MM.1S (cell line): ENCODE measurements at regions not wholly inside any gene's neighbourhood (a gene's known extent, or its start where the extent isn't known, plus 50 kb on each side); places are given as distances from the start of the nearest gene placed in this dataset.

Source experiments
- DNase-seq: peaks from one replicate; pipeline ENCODE4 v3.0.0-alpha.2; 2015
- H2AFZ ChIP-seq: fragments of 300-600 bp; sonication (generic); 2 replicates; pipeline ENCODE4 v1.6.0; 2016; ENCODE audit warnings: antibody characterized with exemption, low read length
- H3F3A ChIP-seq: fragments of 300-600 bp; sonication (generic); 2 replicates; pipeline ENCODE4 v1.6.1; 2016; ENCODE audit warnings: mild to moderate bottlenecking, antibody characterized with exemption, low read length, moderate library complexity, mixed read lengths; ENCODE audit not compliant: insufficient read depth
- H3K27ac ChIP-seq: fragments of 300-600 bp; sonication (generic); 2 replicates; pipeline ENCODE4 v1.5.1; 2016; ENCODE audit warnings: mild to moderate bottlenecking, low read length
- H3K27me3 ChIP-seq: fragments of 300-600 bp; sonication (generic); replicated peaks from 2 replicates; pipeline ENCODE4 v1.6.0; 2016; ENCODE audit warnings: low read length; ENCODE audit not compliant: insufficient read depth
- H3K36me3 ChIP-seq: fragments of 300-600 bp; sonication (generic); replicated peaks from 2 replicates; pipeline ENCODE4 v1.6.1; 2016; ENCODE audit warnings: mild to moderate bottlenecking, low read length, mixed read lengths; ENCODE audit not compliant: insufficient read depth
- H3K4me1 ChIP-seq: fragments of 300-600 bp; sonication (generic); 2 replicates; pipeline ENCODE4 v1.6.1; 2016; ENCODE audit warnings: low read length, mixed read lengths
- H3K4me2 ChIP-seq: fragments of 300-600 bp; sonication (generic); 2 replicates; pipeline ENCODE4 v1.6.0; 2016; ENCODE audit warnings: low read depth, low read length
- H3K4me3 ChIP-seq: fragments of 300-600 bp; sonication (generic); 2 replicates; pipeline ENCODE4 v1.5.1; 2016; ENCODE audit warnings: low read length, mixed read lengths
- H3K79me2 ChIP-seq: fragments of 300-600 bp; sonication (generic); 2 replicates; pipeline ENCODE4 v1.6.1; 2016; ENCODE audit warnings: mixed run types, low read length, mixed read lengths
- H3K9ac ChIP-seq: fragments of 300-600 bp; sonication (generic); 2 replicates; pipeline ENCODE4 v1.6.1; 2016; ENCODE audit warnings: low read length, mixed read lengths
- H3K9me2 ChIP-seq: fragments of 300-600 bp; sonication (generic); replicated peaks from 2 replicates; pipeline ENCODE4 v1.6.1; 2016; ENCODE audit warnings: mild to moderate bottlenecking, low read length, mixed read lengths; ENCODE audit not compliant: insufficient read depth
- H3K9me3 ChIP-seq: fragments of 300-600 bp; sonication (generic); replicated peaks from 2 replicates; pipeline ENCODE4 v1.6.1; 2016; ENCODE audit warnings: mild to moderate bottlenecking, low read length, mixed read lengths; ENCODE audit not compliant: insufficient read depth
- H4K20me1 ChIP-seq: fragments of 300-600 bp; sonication (generic); 2 replicates; pipeline ENCODE4 v1.6.1; 2016; ENCODE audit warnings: mild to moderate bottlenecking, low read length, moderate library complexity, mixed read lengths; ENCODE audit not compliant: insufficient read depth
- EZH2 ChIP-seq: fragments of 300-600 bp; sonication (generic); optimal IDR thresholded peaks from 2 replicates; pipeline ENCODE3; 2017; ENCODE audit warnings: low read depth, mild to moderate bottlenecking, antibody characterized with exemption, low read length, mixed read lengths
- EZH2phosphoT487 ChIP-seq: fragments of 300-600 bp; sonication (generic); IDR thresholded peaks from 2 replicates; pipeline ENCODE4 v1.6.1; 2018; ENCODE audit warnings: antibody characterized with exemption, low read length
- TF ChIP-seq, protein P1 (sequence below): fragments of 300-600 bp; sonication (generic); IDR thresholded peaks from 2 replicates; pipeline ENCODE4 v1.5.1; 2016; ENCODE audit warnings: antibody characterized with exemption, low read length, mixed read lengths

DNA sequence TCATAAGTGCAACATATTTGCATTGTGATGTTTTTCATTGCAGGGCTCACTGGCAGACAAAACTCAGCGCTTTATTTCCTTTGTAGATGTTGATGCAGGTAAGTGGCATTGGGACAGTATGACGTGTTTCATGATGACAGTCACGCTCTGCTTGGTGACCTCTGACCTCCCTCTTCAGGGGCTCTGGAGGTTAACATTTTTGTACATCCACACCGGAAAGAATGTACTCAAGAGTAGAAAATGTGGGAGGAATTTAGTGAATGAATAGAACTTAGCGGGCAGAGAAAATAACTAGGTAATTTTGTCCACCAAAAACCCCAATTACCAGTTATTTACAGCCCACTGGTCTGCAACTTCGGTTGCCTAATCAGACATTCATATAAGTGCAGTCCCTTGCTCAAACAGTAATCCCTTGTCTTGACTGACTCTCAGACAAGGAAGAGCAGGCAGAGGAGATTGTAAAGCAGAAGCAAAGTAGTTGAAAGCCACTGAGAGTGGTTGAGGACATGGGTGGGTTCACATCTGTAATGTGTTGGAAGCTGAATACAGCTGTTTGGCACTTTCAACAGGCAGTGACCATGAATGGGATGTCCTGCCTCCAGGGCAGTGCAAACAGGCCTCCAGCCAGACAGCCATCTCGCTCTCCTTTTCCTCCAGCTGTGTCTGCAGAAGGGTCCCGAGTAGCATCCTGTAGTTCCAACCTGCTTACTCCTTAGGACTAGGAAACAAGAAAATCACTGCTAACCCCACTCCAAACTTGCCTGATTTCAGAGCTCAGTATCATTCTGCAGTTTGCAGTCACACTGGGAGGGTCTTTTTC is 188.9 kb downstream of the NRIP1 start:
- H3K36me3 ChIP-seq: no peaks in the 10 kb centered on the region
- H3K9me3 ChIP-seq: no peaks in the 10 kb centered on the region

DNA sequence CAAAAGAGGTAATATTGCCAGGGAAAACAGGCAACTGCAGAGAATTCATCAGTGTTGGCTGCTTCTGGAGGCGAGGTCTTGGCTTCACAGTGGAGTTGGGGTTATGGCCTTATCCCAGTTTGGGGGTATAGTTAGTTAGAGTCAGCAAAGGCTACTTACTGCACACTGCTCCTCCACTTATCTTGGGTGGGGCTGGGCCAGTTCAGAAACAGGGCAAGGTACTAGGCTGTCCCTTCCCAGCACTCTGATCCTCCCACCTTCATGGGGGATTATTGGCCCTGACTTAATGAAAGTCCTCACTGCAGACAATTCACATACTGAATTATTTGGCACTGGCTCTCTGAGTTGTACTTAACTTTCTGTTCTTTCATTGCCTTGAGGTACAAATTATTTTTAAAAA is 189.6 kb downstream of the NRIP1 start:
- TF ChIP-seq EZH2 (no peak), EZH2phosphoT487 (no peak)
- TF ChIP-seq, protein P1, sequence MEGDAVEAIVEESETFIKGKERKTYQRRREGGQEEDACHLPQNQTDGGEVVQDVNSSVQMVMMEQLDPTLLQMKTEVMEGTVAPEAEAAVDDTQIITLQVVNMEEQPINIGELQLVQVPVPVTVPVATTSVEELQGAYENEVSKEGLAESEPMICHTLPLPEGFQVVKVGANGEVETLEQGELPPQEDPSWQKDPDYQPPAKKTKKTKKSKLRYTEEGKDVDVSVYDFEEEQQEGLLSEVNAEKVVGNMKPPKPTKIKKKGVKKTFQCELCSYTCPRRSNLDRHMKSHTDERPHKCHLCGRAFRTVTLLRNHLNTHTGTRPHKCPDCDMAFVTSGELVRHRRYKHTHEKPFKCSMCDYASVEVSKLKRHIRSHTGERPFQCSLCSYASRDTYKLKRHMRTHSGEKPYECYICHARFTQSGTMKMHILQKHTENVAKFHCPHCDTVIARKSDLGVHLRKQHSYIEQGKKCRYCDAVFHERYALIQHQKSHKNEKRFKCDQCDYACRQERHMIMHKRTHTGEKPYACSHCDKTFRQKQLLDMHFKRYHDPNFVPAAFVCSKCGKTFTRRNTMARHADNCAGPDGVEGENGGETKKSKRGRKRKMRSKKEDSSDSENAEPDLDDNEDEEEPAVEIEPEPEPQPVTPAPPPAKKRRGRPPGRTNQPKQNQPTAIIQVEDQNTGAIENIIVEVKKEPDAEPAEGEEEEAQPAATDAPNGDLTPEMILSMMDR: no peak
- Histone ChIP-seq H3K27ac (no peak overlapping the region), H3K9ac (no peak overlapping the region), H4K20me1 (no peaks in the 10 kb centered on the region), H3K9me3 (no peaks in the 10 kb centered on the region), H3K4me3 (no peak overlapping the region), H3K79me2 (no peaks in the 10 kb centered on the region), H2AFZ (no peak overlapping the region), H3K4me1 (no peaks in the 10 kb centered on the region), H3K27me3 (no peaks in the 10 kb centered on the region), H3K9me2 (no peaks in the 10 kb centered on the region), H3K36me3 (no peaks in the 10 kb centered on the region), H3K4me2 (no peak overlapping the region), H3F3A (no peaks in the 10 kb centered on the region)
- DNase-seq: no peak

More for the DNA sequence above, 188.9 kb downstream of the NRIP1 start:
- Histone ChIP-seq H3K79me2 (no peaks in the 10 kb centered on the region), H3K9me2 (no peaks in the 10 kb centered on the region), H3F3A (no peaks in the 10 kb centered on the region), H3K4me1 (no peaks in the 10 kb centered on the region), H3K27me3 (no peaks in the 10 kb centered on the region), H2AFZ (no peak overlapping the region), H3K4me3 (no peak overlapping the region), H3K9ac (no peak overlapping the region), H3K27ac (no peak overlapping the region), H3K4me2 (no peak overlapping the region), H4K20me1 (no peaks in the 10 kb centered on the region)
- DNase-seq: no peak
- TF ChIP-seq EZH2 (no peak), EZH2phosphoT487 (no peak)
- TF ChIP-seq, protein P1: no peak

DNA sequence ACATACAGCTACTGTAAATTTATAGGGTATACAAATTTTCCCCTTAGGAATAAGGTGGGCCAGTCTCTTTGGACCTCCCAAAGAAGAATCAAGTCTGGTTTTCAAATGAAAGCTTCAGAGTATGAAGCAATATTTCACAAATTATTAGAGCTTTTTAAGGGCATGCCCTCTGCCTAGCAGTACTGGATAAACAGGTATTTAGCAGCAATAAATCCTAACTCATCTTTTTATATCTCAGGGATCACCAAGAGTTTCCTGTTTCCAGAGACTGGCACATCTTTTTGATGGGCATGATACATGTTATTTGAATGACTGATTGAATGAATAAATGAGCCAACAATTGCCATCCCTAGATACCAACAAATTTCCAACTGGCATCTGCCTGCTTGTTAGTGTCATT is 190.4 kb downstream of the NRIP1 start:
- H3K79me2 ChIP-seq: no peaks in the 10 kb centered on the region
- TF ChIP-seq, protein P1: no peak
- TF ChIP-seq EZH2phosphoT487: no peak
- no peak for TF ChIP-seq EZH2
- no peak overlapping the region for H3K4me2 ChIP-seq
- H3K9me2 ChIP-seq: no peaks in the 10 kb centered on the region
- no peak overlapping the region for H3K9ac ChIP-seq
- DNase-seq: no peak
- H3K27me3 ChIP-seq: no peaks in the 10 kb centered on the region
- no peaks in the 10 kb centered on the region for H4K20me1 ChIP-seq
- H3K4me3 ChIP-seq: no peak overlapping the region
- H3K9me3 ChIP-seq: no peaks in the 10 kb centered on the region
- no peak overlapping the region for H2AFZ ChIP-seq
- no peaks in the 10 kb centered on the region for H3K36me3 ChIP-seq
- H3K4me1 ChIP-seq: no peaks in the 10 kb centered on the region
- no peaks in the 10 kb centered on the region for H3F3A ChIP-seq
- no peak overlapping the region for H3K27ac ChIP-seq
